ENCODE measurements at regions not wholly inside any gene's neighbourhood (a gene's known extent, or its start where the extent isn't known, plus 50 kb on each side); places are given as distances from the start of the nearest gene placed in this dataset.

DNA sequence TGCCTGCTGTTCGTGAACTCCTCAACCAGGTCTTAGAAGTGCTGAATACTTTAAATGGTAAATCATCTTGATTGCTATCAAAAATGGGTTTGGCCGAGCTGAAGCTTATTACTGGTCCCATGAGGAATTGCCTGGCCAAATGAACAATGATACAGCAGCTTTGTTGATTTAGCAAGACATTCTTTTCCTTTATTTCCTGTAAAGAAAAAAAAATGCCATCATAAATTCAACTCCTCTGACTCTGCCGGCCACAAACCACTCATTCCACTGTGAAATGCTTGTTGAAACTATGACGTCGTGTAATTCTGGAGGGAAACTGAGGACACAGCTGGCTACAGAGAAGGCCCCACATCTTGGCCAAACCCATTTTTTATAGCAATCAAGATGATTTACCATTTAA lies 74.2 kb upstream of the ID2 start:
- TF ChIP-seq TAF1 (IDR thresholded peaks at IDR 0.05; ENCODE audit: borderline replicate concordance, insufficient read depth, low read length) (no peak), SIN3A (IDR thresholded peaks at IDR 0.05; ENCODE audit: borderline replicate concordance, insufficient read depth, low read length) (no peak), POLR2AphosphoS5 (IDR thresholded peaks at IDR 0.05; ENCODE audit: low read depth, low read length) (no peak), FOXP2 (optimal IDR thresholded peaks at IDR 0.05; ENCODE audit: borderline replicate concordance, extremely low read depth, extremely low read length, insufficient read depth) (no peak)
- TF ChIP-seq, protein P1, sequence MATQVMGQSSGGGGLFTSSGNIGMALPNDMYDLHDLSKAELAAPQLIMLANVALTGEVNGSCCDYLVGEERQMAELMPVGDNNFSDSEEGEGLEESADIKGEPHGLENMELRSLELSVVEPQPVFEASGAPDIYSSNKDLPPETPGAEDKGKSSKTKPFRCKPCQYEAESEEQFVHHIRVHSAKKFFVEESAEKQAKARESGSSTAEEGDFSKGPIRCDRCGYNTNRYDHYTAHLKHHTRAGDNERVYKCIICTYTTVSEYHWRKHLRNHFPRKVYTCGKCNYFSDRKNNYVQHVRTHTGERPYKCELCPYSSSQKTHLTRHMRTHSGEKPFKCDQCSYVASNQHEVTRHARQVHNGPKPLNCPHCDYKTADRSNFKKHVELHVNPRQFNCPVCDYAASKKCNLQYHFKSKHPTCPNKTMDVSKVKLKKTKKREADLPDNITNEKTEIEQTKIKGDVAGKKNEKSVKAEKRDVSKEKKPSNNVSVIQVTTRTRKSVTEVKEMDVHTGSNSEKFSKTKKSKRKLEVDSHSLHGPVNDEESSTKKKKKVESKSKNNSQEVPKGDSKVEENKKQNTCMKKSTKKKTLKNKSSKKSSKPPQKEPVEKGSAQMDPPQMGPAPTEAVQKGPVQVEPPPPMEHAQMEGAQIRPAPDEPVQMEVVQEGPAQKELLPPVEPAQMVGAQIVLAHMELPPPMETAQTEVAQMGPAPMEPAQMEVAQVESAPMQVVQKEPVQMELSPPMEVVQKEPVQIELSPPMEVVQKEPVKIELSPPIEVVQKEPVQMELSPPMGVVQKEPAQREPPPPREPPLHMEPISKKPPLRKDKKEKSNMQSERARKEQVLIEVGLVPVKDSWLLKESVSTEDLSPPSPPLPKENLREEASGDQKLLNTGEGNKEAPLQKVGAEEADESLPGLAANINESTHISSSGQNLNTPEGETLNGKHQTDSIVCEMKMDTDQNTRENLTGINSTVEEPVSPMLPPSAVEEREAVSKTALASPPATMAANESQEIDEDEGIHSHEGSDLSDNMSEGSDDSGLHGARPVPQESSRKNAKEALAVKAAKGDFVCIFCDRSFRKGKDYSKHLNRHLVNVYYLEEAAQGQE (IDR thresholded peaks at IDR 0.05; ENCODE audit: insufficient read depth in 1 of 2, low read depth in 2 of 2, low read length in 2 of 2): no peak
